ENCODE measurements at regions not wholly inside any gene's neighbourhood (a gene's known extent, or its start where the extent isn't known, plus 50 kb on each side); places are given as distances from the start of the nearest gene placed in this dataset.

GRCh38 chr12:93099792-93100191 lies 170.7 kb upstream of the EEA1 start:
- TF ChIP-seq CTCF (IDR thresholded peaks at IDR 0.05) (no peak), POLR2A (IDR thresholded peaks at IDR 0.05) (no peak)

Measured in uterus (tissue), 2 donors.